ENCODE measurements at regions not wholly inside any gene's neighbourhood (a gene's known extent, or its start where the extent isn't known, plus 50 kb on each side); places are given as distances from the start of the nearest gene placed in this dataset.

GRCh38 chr19:31149441-31149941 lies 199.7 kb downstream of the TSHZ3 start:
- ChIA-PET POLR2A (ENCODE audit: partially characterized antibody) (no interaction called here), CTCF (ENCODE audit: partially characterized antibody) (interaction anchor here (1.6 to 2.6 kb wide), 2 partner anchors 14 to 95 kb away, joined by 6 to 13 read pairs; no protein-coding TSS in a partner anchor)
- Histone ChIP-seq H2AK5ac (ENCODE audit: low read depth, low read length) (no peak overlapping the region), H3K56ac (replicated peaks; ENCODE audit: insufficient read length, low read depth, low read length) (no peak overlapping the region), H3K79me1 (ENCODE audit: low read depth, low read length) (no peaks in the 10 kb centered on the region), H3K9me3 (ENCODE audit: insufficient read depth in 2 of 2, low read depth in 1 of 2, low read length in 1 of 2) (no peaks in the 10 kb centered on the region), H3K23me2 (ENCODE audit: low read depth, low read length) (no peaks in the 10 kb centered on the region), H3K4me2 (ENCODE audit: insufficient read depth in 1 of 2, low read depth in 2 of 2, low read length in 2 of 2) (no peak overlapping the region), H2AFZ (ENCODE audit: low read length) (no peak overlapping the region), H3K14ac (ENCODE audit: insufficient read length) (no peak overlapping the region), H4K20me1 (replicated peaks in 1 of 2; ENCODE audit: control insufficient read depth in 1 of 2, insufficient read depth in 2 of 2, low read length in 2 of 2) (no peaks in the 10 kb centered on the region), H2BK20ac (ENCODE audit: low read length) (no peak overlapping the region), H3K36me3 (ENCODE audit: control insufficient read depth in 2 of 4, insufficient read depth in 4 of 4, low read length in 3 of 4) (no peaks in the 10 kb centered on the region), H3K9ac (replicated peaks in 1 of 4; ENCODE audit: extremely low read depth in 1 of 4, low read depth in 3 of 4, low read length in 3 of 4) (no peak overlapping the region), H3K27ac (ENCODE audit: low read depth, low read length) (no peak overlapping the region), H3K4me3 (ENCODE audit: extremely low read depth in 1 of 4, insufficient read depth in 2 of 4, low read depth in 3 of 4, low read length in 4 of 4) (no peak overlapping the region), H4K8ac (ENCODE audit: extremely low read depth, insufficient read depth, low read length) (no peak overlapping the region; the same call in 1 of the 2 replicates), H2BK120ac (replicated peaks; ENCODE audit: low read depth, low read length) (no peak overlapping the region), H3K27me3 (replicated peaks in 1 of 4; ENCODE audit: control insufficient read depth in 3 of 4, extremely low read depth in 1 of 4, insufficient read depth in 3 of 4, low read length in 3 of 4) (no peaks in the 10 kb centered on the region), H3K23ac (ENCODE audit: insufficient read length) (no peak overlapping the region), H3K4me1 (replicated peaks in 1 of 4; ENCODE audit: control insufficient read depth in 3 of 4, insufficient read depth in 4 of 4, low read length in 3 of 4) (no peaks in the 10 kb centered on the region), H3K4ac (replicated peaks; ENCODE audit: insufficient read length, low read depth, low read length) (no peak overlapping the region), H3K79me2 (ENCODE audit: control insufficient read depth in 1 of 2, insufficient read depth in 2 of 2, low read length in 2 of 2) (no peaks in the 10 kb centered on the region), H4K91ac (replicated peaks; ENCODE audit: insufficient read length, low read length) (no peak overlapping the region), H2BK12ac (ENCODE audit: low read depth, low read length) (no peak overlapping the region), H3K18ac (ENCODE audit: extremely low read depth, low read length) (no peak overlapping the region), H4K5ac (ENCODE audit: insufficient read length, low read depth, low read length) (no peak overlapping the region), H2BK5ac (ENCODE audit: low read depth, low read length) (no peak overlapping the region), H2BK15ac (ENCODE audit: low read length) (no peak overlapping the region)
- TF ChIP-seq MAFK (IDR thresholded peaks at IDR 0.05; ENCODE audit: low read depth, low read length): no peak
- 92% methylated on average over 18 of the region's 23 CpGs; no CpG with 5 or more reads in 1 of the 2 experiments for WGBS, 2 experiments (ENCODE audit: extremely low coverage in 1 of 2, insufficient coverage in 1 of 2, insufficient read length in 1 of 2, insufficient replicate concordance in 2 of 2, low coverage in 1 of 2, low lambda C conversion rate in 2 of 2, missing lambda C conversion rate in 1 of 2)
- FAIRE-seq: no peak
- no peak for DNase-seq (ENCODE audit: low read depth in 1 of 2, low spot score in 2 of 2)
